Endothelial cell of umbilical vein (primary cell): ENCODE measurements at regions not wholly inside any gene's neighbourhood (a gene's known extent, or its start where the extent isn't known, plus 50 kb on each side); places are given as distances from the start of the nearest gene placed in this dataset.

Source experiments
- BruUV-seq: library from RNA; stranded (reverse); fragments of 400-500 nt; replicated peaks from 2 replicates; lab custom pipeline; 2021; lab: Mats Ljungman, UMichigan
- CTCF ChIA-PET: fragments of 300-600, 350-600 bp; sonication (Branson Sonifier 250); formaldehyde crosslinking; loops from one replicate; lab custom pipeline; 2021; ENCODE audit warnings: antibody characterized with exemption, inconsistent platforms; lab: Charles Lee
- POLR2A ChIA-PET: fragments of 300-600, 350-600 bp; sonication (Branson Sonifier 250); formaldehyde crosslinking; loops from one replicate; lab custom pipeline; 2021; ENCODE audit warnings: antibody characterized with exemption, inconsistent platforms; lab: Charles Lee
- DNase-seq: peaks from one replicate; pipeline ENCODE4 v3.0.0-alpha.2; 2011; ENCODE audit warnings: low read depth, low spot score
- FAIRE-seq: peaks from 2 replicates; lab custom pipeline; 2011; peaks lifted over from hg19 to GRCh38; lab: Jason Lieb, UNC
- H2AFZ ChIP-seq: 2 replicates; pipeline ENCODE4 v1.6.0; 2012; ENCODE audit warnings: low read depth, low read length, control low read depth, inconsistent platforms
- H3K27ac ChIP-seq: 2 replicates; pipeline ENCODE4 v1.5.1; 2011; ENCODE audit warnings: low read depth, mild to moderate bottlenecking, control low read depth, low read length, moderate library complexity; ENCODE audit not compliant: insufficient read depth
- H3K27me3 ChIP-seq, 2 experiments: 2 replicates each; pipeline versions ENCODE4 v1.6.0 to v1.6.1; 2011; ENCODE audit warnings: low read length in 2 of 2, mixed read lengths in 1 of 2; ENCODE audit not compliant: control insufficient read depth in 2 of 2, insufficient read depth in 2 of 2
- H3K36me3 ChIP-seq, 2 experiments: 2 replicates in 1 of 2; 3 replicates in 1 of 2; pipeline ENCODE4 v1.5.1; 2011; ENCODE audit warnings: low read length in 2 of 2, mild to moderate bottlenecking in 1 of 2, moderate library complexity in 1 of 2; ENCODE audit not compliant: control insufficient read depth in 2 of 2, insufficient read depth in 2 of 2; ENCODE audit errors: extremely low read depth in 1 of 2
- H3K4me1 ChIP-seq: 3 replicates; pipeline ENCODE4 v1.5.1; 2011; ENCODE audit warnings: mild to moderate bottlenecking, low read length; ENCODE audit not compliant: control insufficient read depth, insufficient read depth; ENCODE audit errors: extremely low read depth
- H3K4me2 ChIP-seq: 2 replicates; pipeline ENCODE4 v1.6.1; 2011; ENCODE audit warnings: low read length, control low read depth, mixed read lengths; ENCODE audit not compliant: insufficient read depth
- H3K4me3 ChIP-seq, 3 experiments: fragments of 200-600 bp in 1 of 3; sonication (generic), shearing (Covaris generic) in 1 of 3; replicated peaks in 1 of 3; 2 replicates each; pipeline ENCODE4 v1.5.1; 2011 to 2016; ENCODE audit warnings: control low read depth in 3 of 3, low read length in 3 of 3, mild to moderate bottlenecking in 2 of 3, inconsistent platforms in 1 of 3, low read depth in 1 of 3, moderate library complexity in 1 of 3; ENCODE audit not compliant: insufficient read depth in 1 of 3
- H3K79me2 ChIP-seq: 2 replicates; pipeline ENCODE4 v1.6.0; 2012; ENCODE audit warnings: low read length, inconsistent platforms; ENCODE audit not compliant: control insufficient read depth, insufficient read depth
- H3K9ac ChIP-seq: replicated peaks from 2 replicates; pipeline ENCODE3; 2011; ENCODE audit warnings: low read length, control low read depth; ENCODE audit not compliant: insufficient read depth; ENCODE audit errors: extremely low read depth
- H3K9me1 ChIP-seq: replicated peaks from 3 replicates; pipeline ENCODE4 v1.6.0; 2011; ENCODE audit warnings: mild to moderate bottlenecking, low read length; ENCODE audit not compliant: control insufficient read depth, insufficient read depth; ENCODE audit errors: extremely low read depth
- H3K9me3 ChIP-seq: replicated peaks from 2 replicates; pipeline ENCODE4 v1.5.1; 2012; ENCODE audit warnings: low read length, inconsistent platforms; ENCODE audit not compliant: control insufficient read depth, insufficient read depth
- H4K20me1 ChIP-seq: replicated peaks from 2 replicates; pipeline ENCODE3; 2011; ENCODE audit warnings: mild to moderate bottlenecking, low read length; ENCODE audit not compliant: control insufficient read depth, insufficient read depth; ENCODE audit errors: extremely low read depth
- EZH2 ChIP-seq: IDR thresholded peaks from 2 replicates; pipeline ENCODE4 v1.6.1; 2012; ENCODE audit warnings: borderline replicate concordance, low read depth, mild to moderate bottlenecking, moderate library complexity, low read length, inconsistent platforms; ENCODE audit not compliant: severe bottlenecking
- FOS ChIP-seq: IDR thresholded peaks from 2 replicates; pipeline ENCODE4 v1.6.1; 2011; ENCODE audit warnings: mild to moderate bottlenecking, low read length, moderate library complexity, borderline replicate concordance; ENCODE audit not compliant: insufficient read depth
- GATA2 ChIP-seq: IDR thresholded peaks from 2 replicates; pipeline ENCODE4 v1.7.0; 2011; ENCODE audit warnings: low read depth, mild to moderate bottlenecking, moderate library complexity, mixed read lengths, low read length; ENCODE audit not compliant: insufficient read length, insufficient read depth
- JUN ChIP-seq: IDR thresholded peaks from 2 replicates; pipeline ENCODE4 v1.6.1; 2011; ENCODE audit warnings: borderline replicate concordance, low read depth; ENCODE audit not compliant: insufficient read length, insufficient read depth
- MYC ChIP-seq: IDR thresholded peaks from one replicate; pipeline ENCODE4 v1.6.1; 2011; ENCODE audit warnings: mild to moderate bottlenecking, low read depth, low read length
- POLR2A ChIP-seq: IDR thresholded peaks from 2 replicates; pipeline ENCODE4 v1.6.1; 2012; ENCODE audit warnings: low read depth, mild to moderate bottlenecking, control low read depth, low read length
- POLR2AphosphoS5 ChIP-seq: IDR thresholded peaks from 2 replicates; pipeline ENCODE4 v1.6.1; 2012; ENCODE audit warnings: low read depth, mild to moderate bottlenecking, control low read depth, low read length, moderate library complexity; ENCODE audit not compliant: insufficient read depth
- dilution Hi-C: fragments of 300-500 bp; cut with MboI; formaldehyde crosslinking; loops from one replicate; pipeline ENCODE4 v1.15.0; 2019; ENCODE audit warnings: low sequenced_read_pairs; ENCODE audit not compliant: extremely low pct_ligation_motif_present
- intact Hi-C: fragments of 100-400 bp; cut with micrococcal nuclease; formaldehyde crosslinking; loops from one replicate; pipeline ENCODE4 v1.10.0; 2022
- TF ChIP-seq, protein P1 (sequence below), 2 donors: IDR thresholded peaks; 1 replicate in 1 of 2; 2 replicates in 1 of 2; pipeline ENCODE4 v1.5.1; 2011; ENCODE audit warnings: low read length in 2 of 2, mild to moderate bottlenecking in 2 of 2, moderate library complexity in 2 of 2, control low read depth in 1 of 2, inconsistent platforms in 1 of 2, low read depth in 1 of 2; ENCODE audit not compliant: insufficient read depth in 1 of 2; ENCODE audit errors: extremely low read depth in 1 of 2
- TF ChIP-seq, protein P2 (sequence below): IDR thresholded peaks from 2 replicates; pipeline ENCODE4 v1.6.1; 2011; ENCODE audit not compliant: insufficient read depth, insufficient read length

DNA sequence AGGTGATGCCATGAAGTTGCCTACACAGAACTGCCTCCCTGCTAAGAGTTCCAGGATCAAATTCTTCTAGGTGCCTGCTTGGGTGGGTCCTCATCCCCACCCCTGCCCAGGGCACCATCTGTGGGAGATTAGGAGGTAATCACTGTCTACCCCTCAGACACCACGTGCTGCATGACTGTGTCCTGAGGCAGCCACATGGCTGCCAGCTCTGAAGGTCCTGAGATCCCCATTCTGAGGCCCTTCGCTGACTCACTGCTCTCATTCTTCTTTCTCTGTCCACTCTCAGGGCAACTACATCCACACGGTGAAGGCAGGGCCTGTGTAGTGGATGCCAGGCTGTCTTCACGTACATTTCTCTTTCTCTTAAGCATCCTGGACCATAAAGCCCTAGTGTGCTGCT is 222.9 kb upstream of the ANKRD55 start:
- Histone ChIP-seq H3K4me3 (no peak overlapping the region), H3K27me3 (peaks cover 10 to 11% of the 10 kb centered on the region in 2 experiments), H3K36me3 (no peaks in the 10 kb centered on the region), H3K27ac (no peak overlapping the region), H4K20me1 (no peaks in the 10 kb centered on the region), H3K79me2 (no peaks in the 10 kb centered on the region), H3K9me1 (no peaks in the 10 kb centered on the region), H2AFZ (no peak overlapping the region), H3K4me1 (peaks cover 4% of the 10 kb centered on the region), H3K4me2 (no peak overlapping the region), H3K9me3 (no peaks in the 10 kb centered on the region), H3K9ac (no peak overlapping the region)
- ChIA-PET CTCF (no interaction called here), POLR2A (no interaction called here)
- intact Hi-C loops: no loop called here
- DNase-seq (no peak), FAIRE-seq (no peak)
- dilution Hi-C loops: no loop called here
- no peak for TF ChIP-seq EZH2
- TF ChIP-seq JUN: no peak
- no peak for TF ChIP-seq POLR2AphosphoS5
- no peak for TF ChIP-seq POLR2A
- TF ChIP-seq, protein P1, sequence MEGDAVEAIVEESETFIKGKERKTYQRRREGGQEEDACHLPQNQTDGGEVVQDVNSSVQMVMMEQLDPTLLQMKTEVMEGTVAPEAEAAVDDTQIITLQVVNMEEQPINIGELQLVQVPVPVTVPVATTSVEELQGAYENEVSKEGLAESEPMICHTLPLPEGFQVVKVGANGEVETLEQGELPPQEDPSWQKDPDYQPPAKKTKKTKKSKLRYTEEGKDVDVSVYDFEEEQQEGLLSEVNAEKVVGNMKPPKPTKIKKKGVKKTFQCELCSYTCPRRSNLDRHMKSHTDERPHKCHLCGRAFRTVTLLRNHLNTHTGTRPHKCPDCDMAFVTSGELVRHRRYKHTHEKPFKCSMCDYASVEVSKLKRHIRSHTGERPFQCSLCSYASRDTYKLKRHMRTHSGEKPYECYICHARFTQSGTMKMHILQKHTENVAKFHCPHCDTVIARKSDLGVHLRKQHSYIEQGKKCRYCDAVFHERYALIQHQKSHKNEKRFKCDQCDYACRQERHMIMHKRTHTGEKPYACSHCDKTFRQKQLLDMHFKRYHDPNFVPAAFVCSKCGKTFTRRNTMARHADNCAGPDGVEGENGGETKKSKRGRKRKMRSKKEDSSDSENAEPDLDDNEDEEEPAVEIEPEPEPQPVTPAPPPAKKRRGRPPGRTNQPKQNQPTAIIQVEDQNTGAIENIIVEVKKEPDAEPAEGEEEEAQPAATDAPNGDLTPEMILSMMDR (IDR thresholded peaks at IDR 0.05; ENCODE audit: extremely low read depth in 1 of 2, insufficient read depth in 1 of 2, low read depth in 1 of 2, low read length in 2 of 2): no peak
- TF ChIP-seq MYC: no peak
- no peak for TF ChIP-seq GATA2
- TF ChIP-seq FOS: no peak
- TF ChIP-seq, protein P2, sequence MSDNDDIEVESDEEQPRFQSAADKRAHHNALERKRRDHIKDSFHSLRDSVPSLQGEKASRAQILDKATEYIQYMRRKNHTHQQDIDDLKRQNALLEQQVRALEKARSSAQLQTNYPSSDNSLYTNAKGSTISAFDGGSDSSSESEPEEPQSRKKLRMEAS: no peak
- BruUV-seq: no TSS peak
